Superior temporal gyrus (tissue), 1 donor: ENCODE measurements at regions not wholly inside any gene's neighbourhood (a gene's known extent, or its start where the extent isn't known, plus 50 kb on each side); places are given as distances from the start of the nearest gene placed in this dataset.

Source experiments
- DNase-seq: peaks from one replicate; pipeline ENCODE4 v3.0.0-alpha.2; 2016; ENCODE audit errors: extremely low spot score

GRCh38 chr20:19950042-19950441, 67.1 kb upstream of the NAA20 start:
- no peak for DNase-seq

GRCh38 chr20:19952392-19952791, 64.8 kb upstream of the NAA20 start:
- no peak for DNase-seq

GRCh38 chr20:19953606-19954005, 63.6 kb upstream of the NAA20 start:
- DNase-seq: no peak

GRCh38 chr20:19956976-19957375, 60.2 kb upstream of the NAA20 start:
- no peak for DNase-seq

- DNase-seq: no peak
These were observed 58.9 kb upstream of the NAA20 start for GRCh38 chr20:19958219-19958618.

- no peak for DNase-seq
These were observed 58.2 kb upstream of the NAA20 start for GRCh38 chr20:19958928-19959327.

- DNase-seq: no peak
These were observed 56.4 kb upstream of the NAA20 start for GRCh38 chr20:19960745-19961144.

- DNase-seq: peak; percentile 7
These were observed 55.9 kb upstream of the NAA20 start for GRCh38 chr20:19961293-19961692.

GRCh38 chr20:19962958-19963357, 54.2 kb upstream of the NAA20 start:
- no peak for DNase-seq

GRCh38 chr20:19964289-19965265, 52.6 kb upstream of the NAA20 start:
- DNase-seq: peak; percentile 12

- no peak for DNase-seq
These were observed 50.3 kb upstream of the NAA20 start for GRCh38 chr20:19966840-19967239.
